ENCODE measurements at regions not wholly inside any gene's neighbourhood (a gene's known extent, or its start where the extent isn't known, plus 50 kb on each side); places are given as distances from the start of the nearest gene placed in this dataset.
"Not testable (repeated sequence)": the region's sequence is repeated elsewhere in the genome, so short reads cannot be mapped to it uniquely, and the experiment has no call there.

GRCh38 chr11:104771763-104772162, 126.5 kb downstream of the CASP12 start:
- no peak overlapping the region for H2BK5ac ChIP-seq (ENCODE audit: low read depth, low read length, poor library complexity)
- H2AFZ ChIP-seq (ENCODE audit: insufficient read depth, low read length, poor library complexity), result no peak overlapping the region
- no peak overlapping the region for H3K4me2 ChIP-seq (ENCODE audit: low read length)
- H3K14ac ChIP-seq (ENCODE audit: low read length), result no peak overlapping the region
- no peak overlapping the region for H3K9ac ChIP-seq (ENCODE audit: low read length)
- no peaks in the 10 kb centered on the region for H3K79me2 ChIP-seq (ENCODE audit: control insufficient read depth, insufficient read depth, low read length, poor library complexity)
- H3K4me3 ChIP-seq (ENCODE audit: low read depth, low read length), result no peak overlapping the region
- no peaks in the 10 kb centered on the region for H3K79me1 ChIP-seq (ENCODE audit: low read length)
- H2AK5ac ChIP-seq (ENCODE audit: low read length), result no peak overlapping the region
- no peak overlapping the region for H3K18ac ChIP-seq (ENCODE audit: low read length)
- H2BK12ac ChIP-seq (ENCODE audit: low read length), result no peak overlapping the region
- H3K4ac ChIP-seq (ENCODE audit: low read depth, low read length), result no peak overlapping the region
- no peaks in the 10 kb centered on the region for H3K36me3 ChIP-seq (ENCODE audit: control insufficient read depth in 1 of 2, insufficient read depth in 2 of 2, low read length in 2 of 2)
- DNase-seq, result no peak
- no peak overlapping the region for H4K12ac ChIP-seq (ENCODE audit: low read depth, low read length)
- no peak overlapping the region for H2BK120ac ChIP-seq (ENCODE audit: insufficient read depth, low read length, poor library complexity)
- no CpG with 5 or more reads among the region's 3 CpGs for WGBS (ENCODE audit: extremely low coverage, insufficient coverage, insufficient read length)
- H3K9me3 ChIP-seq (ENCODE audit: insufficient read depth, low read depth, low read length), result no peaks in the 10 kb centered on the region
- H4K91ac ChIP-seq (ENCODE audit: low read depth, low read length), result no peak overlapping the region
- H3K4me1 ChIP-seq (ENCODE audit: control insufficient read depth in 1 of 2, insufficient read depth in 2 of 2, low read length in 2 of 2), result no peaks in the 10 kb centered on the region
- H4K8ac ChIP-seq (ENCODE audit: low read depth, low read length), result no peak overlapping the region
- no peak overlapping the region for H3K27ac ChIP-seq (ENCODE audit: low read depth, low read length)
- no peak overlapping the region for H3K23ac ChIP-seq (ENCODE audit: low read length)
- no peaks in the 10 kb centered on the region for H3K27me3 ChIP-seq (ENCODE audit: insufficient read depth, low read length)

- not testable (repeated sequence) for H3K23ac ChIP-seq (ENCODE audit: low read length); H3K36me3 ChIP-seq (ENCODE audit: control insufficient read depth in 1 of 2, insufficient read depth in 2 of 2, low read length in 2 of 2); H2AFZ ChIP-seq (ENCODE audit: insufficient read depth, low read length, poor library complexity); H3K14ac ChIP-seq (ENCODE audit: low read length); H2BK5ac ChIP-seq (ENCODE audit: low read depth, low read length, poor library complexity); H4K12ac ChIP-seq (ENCODE audit: low read depth, low read length); H3K27me3 ChIP-seq (ENCODE audit: insufficient read depth, low read length); H3K4me3 ChIP-seq (ENCODE audit: low read depth, low read length); H3K9me3 ChIP-seq (ENCODE audit: insufficient read depth, low read depth, low read length); DNase-seq; H4K8ac ChIP-seq (ENCODE audit: low read depth, low read length); H3K79me1 ChIP-seq (ENCODE audit: low read length); H3K79me2 ChIP-seq (ENCODE audit: control insufficient read depth, insufficient read depth, low read length, poor library complexity); H2AK5ac ChIP-seq (ENCODE audit: low read length); H3K18ac ChIP-seq (ENCODE audit: low read length); H3K27ac ChIP-seq (ENCODE audit: low read depth, low read length); H3K9ac ChIP-seq (ENCODE audit: low read length); H3K4me2 ChIP-seq (ENCODE audit: low read length); H4K91ac ChIP-seq (ENCODE audit: low read depth, low read length); H3K4me1 ChIP-seq (ENCODE audit: control insufficient read depth in 1 of 2, insufficient read depth in 2 of 2, low read length in 2 of 2); H2BK12ac ChIP-seq (ENCODE audit: low read length); H2BK120ac ChIP-seq (ENCODE audit: insufficient read depth, low read length, poor library complexity); H3K4ac ChIP-seq (ENCODE audit: low read depth, low read length)
- no CpG with 5 or more reads among the region's 3 CpGs for WGBS (ENCODE audit: extremely low coverage, insufficient coverage, insufficient read length)
Observed at GRCh38 chr11:104771046-104771445, 127.2 kb downstream of the CASP12 start.

- Histone ChIP-seq H3K36me3 (ENCODE audit: control insufficient read depth in 1 of 2, insufficient read depth in 2 of 2, low read length in 2 of 2) (no peaks in the 10 kb centered on the region), H3K4ac (ENCODE audit: low read depth, low read length) (no peak overlapping the region), H3K9ac (ENCODE audit: low read length) (no peak overlapping the region), H2AK5ac (ENCODE audit: low read length) (no peak overlapping the region), H3K79me1 (ENCODE audit: low read length) (no peaks in the 10 kb centered on the region), H2BK12ac (ENCODE audit: low read length) (no peak overlapping the region), H3K27ac (ENCODE audit: low read depth, low read length) (no peak overlapping the region), H3K79me2 (ENCODE audit: control insufficient read depth, insufficient read depth, low read length, poor library complexity) (no peaks in the 10 kb centered on the region), H2BK120ac (ENCODE audit: insufficient read depth, low read length, poor library complexity) (no peak overlapping the region), H4K8ac (ENCODE audit: low read depth, low read length) (no peak overlapping the region), H3K14ac (ENCODE audit: low read length) (no peak overlapping the region), H2BK5ac (ENCODE audit: low read depth, low read length, poor library complexity) (no peak overlapping the region), H4K12ac (ENCODE audit: low read depth, low read length) (no peak overlapping the region), H3K18ac (ENCODE audit: low read length) (no peak overlapping the region), H3K4me1 (ENCODE audit: control insufficient read depth in 1 of 2, insufficient read depth in 2 of 2, low read length in 2 of 2) (no peaks in the 10 kb centered on the region), H3K4me2 (ENCODE audit: low read length) (no peak overlapping the region), H2AFZ (ENCODE audit: insufficient read depth, low read length, poor library complexity) (no peak overlapping the region), H3K4me3 (ENCODE audit: low read depth, low read length) (no peak overlapping the region), H4K91ac (ENCODE audit: low read depth, low read length) (no peak overlapping the region), H3K23ac (ENCODE audit: low read length) (no peak overlapping the region), H3K9me3 (ENCODE audit: insufficient read depth, low read depth, low read length) (no peaks in the 10 kb centered on the region), H3K27me3 (ENCODE audit: insufficient read depth, low read length) (no peaks in the 10 kb centered on the region)
- no CpG with 5 or more reads among the region's 8 CpGs for WGBS (ENCODE audit: extremely low coverage, insufficient coverage, insufficient read length)
- DNase-seq, result no peak
Observed at GRCh38 chr11:104765401-104766095, 132.7 kb downstream of the CASP12 start.

- H2BK12ac ChIP-seq (ENCODE audit: low read length), result no peak overlapping the region
- H3K27ac ChIP-seq (ENCODE audit: low read depth, low read length), result no peak overlapping the region
- H3K79me1 ChIP-seq (ENCODE audit: low read length), result no peaks in the 10 kb centered on the region
- H3K4me3 ChIP-seq (ENCODE audit: low read depth, low read length), result no peak overlapping the region
- H3K4me2 ChIP-seq (ENCODE audit: low read length), result no peak overlapping the region
- H3K14ac ChIP-seq (ENCODE audit: low read length), result no peak overlapping the region
- WGBS (ENCODE audit: extremely low coverage, insufficient coverage, insufficient read length), result no CpG with 5 or more reads among the region's 1 CpG
- H4K8ac ChIP-seq (ENCODE audit: low read depth, low read length), result no peak overlapping the region
- no peaks in the 10 kb centered on the region for H3K36me3 ChIP-seq (ENCODE audit: control insufficient read depth in 1 of 2, insufficient read depth in 2 of 2, low read length in 2 of 2)
- H3K9me3 ChIP-seq (ENCODE audit: insufficient read depth, low read depth, low read length), result no peaks in the 10 kb centered on the region
- no peak overlapping the region for H3K18ac ChIP-seq (ENCODE audit: low read length)
- no peak overlapping the region for H3K9ac ChIP-seq (ENCODE audit: low read length)
- H3K23ac ChIP-seq (ENCODE audit: low read length), result no peak overlapping the region
- no peak for DNase-seq
- H3K4ac ChIP-seq (ENCODE audit: low read depth, low read length), result no peak overlapping the region
- no peak overlapping the region for H2AK5ac ChIP-seq (ENCODE audit: low read length)
- no peak overlapping the region for H2BK120ac ChIP-seq (ENCODE audit: insufficient read depth, low read length, poor library complexity)
- H4K91ac ChIP-seq (ENCODE audit: low read depth, low read length), result no peak overlapping the region
- no peaks in the 10 kb centered on the region for H3K4me1 ChIP-seq (ENCODE audit: control insufficient read depth in 1 of 2, insufficient read depth in 2 of 2, low read length in 2 of 2)
- H3K79me2 ChIP-seq (ENCODE audit: control insufficient read depth, insufficient read depth, low read length, poor library complexity), result no peaks in the 10 kb centered on the region
- H2BK5ac ChIP-seq (ENCODE audit: low read depth, low read length, poor library complexity), result no peak overlapping the region
- H2AFZ ChIP-seq (ENCODE audit: insufficient read depth, low read length, poor library complexity), result no peak overlapping the region
- no peaks in the 10 kb centered on the region for H3K27me3 ChIP-seq (ENCODE audit: insufficient read depth, low read length)
- no peak overlapping the region for H4K12ac ChIP-seq (ENCODE audit: low read depth, low read length)
Observed at GRCh38 chr11:104764710-104765045, 133.6 kb downstream of the CASP12 start.

All from trophoblast cell (in vitro differentiated cells and primary cell).